H9 (cell line): ENCODE measurements at regions not wholly inside any gene's neighbourhood (a gene's known extent, or its start where the extent isn't known, plus 50 kb on each side); places are given as distances from the start of the nearest gene placed in this dataset.

Experiments
- DNase-seq: peaks from one replicate; pipeline ENCODE4 v3.0.0-alpha.2; 2017
- H2AFZ ChIP-seq: one replicate; pipeline ENCODE4 v1.6.1; 2013; ENCODE audit warnings: mild to moderate bottlenecking, low read length, control low read depth, moderate library complexity
- H2AK5ac ChIP-seq: 2 replicates; pipeline ENCODE4 v1.6.1; 2013; ENCODE audit warnings: low read length, control low read depth, mixed read lengths; ENCODE audit not compliant: insufficient read length
- H2BK120ac ChIP-seq: one replicate; pipeline ENCODE4 v1.6.1; 2013; ENCODE audit warnings: low read depth, mild to moderate bottlenecking, low read length, control low read depth, inconsistent platforms; ENCODE audit not compliant: poor library complexity, severe bottlenecking
- H2BK12ac ChIP-seq: 2 replicates; pipeline ENCODE4 v1.6.1; 2013; ENCODE audit warnings: low read length, control low read depth, mixed read lengths, low read depth; ENCODE audit not compliant: insufficient read length
- H2BK15ac ChIP-seq: 2 replicates; pipeline ENCODE4 v1.6.1; 2013; ENCODE audit warnings: low read depth, low read length, control low read depth
- H2BK20ac ChIP-seq: one replicate; pipeline ENCODE4 v1.6.1; 2013; ENCODE audit warnings: low read depth, mild to moderate bottlenecking, low read length, control low read depth, inconsistent platforms; ENCODE audit not compliant: poor library complexity, severe bottlenecking
- H2BK5ac ChIP-seq: 2 replicates; pipeline ENCODE4 v1.6.1; 2013; ENCODE audit warnings: low read length, control low read depth, mixed read lengths; ENCODE audit not compliant: insufficient read length
- H3K14ac ChIP-seq: 2 replicates; pipeline ENCODE4 v1.6.1; 2013; ENCODE audit warnings: low read length, control low read depth; ENCODE audit not compliant: insufficient read depth
- H3K18ac ChIP-seq: 2 replicates; pipeline ENCODE4 v1.6.1; 2013; ENCODE audit warnings: low read depth, mild to moderate bottlenecking, mixed read lengths, low read length, control low read depth; ENCODE audit not compliant: insufficient read length
- H3K23ac ChIP-seq: 2 replicates; pipeline ENCODE4 v1.6.1; 2013; ENCODE audit warnings: low read length, control low read depth, mixed read lengths, low read depth; ENCODE audit not compliant: insufficient read length
- H3K23me2 ChIP-seq: 2 replicates; pipeline ENCODE4 v1.6.1; 2013; ENCODE audit warnings: low read depth, mild to moderate bottlenecking, mixed read lengths, low read length, control low read depth; ENCODE audit not compliant: insufficient read length, poor library complexity, severe bottlenecking
- H3K27ac ChIP-seq: 2 replicates; pipeline ENCODE4 v1.5.1; 2013; ENCODE audit warnings: low read length, control low read depth, mixed read lengths, low read depth; ENCODE audit not compliant: insufficient read length
- H3K27me3 ChIP-seq: 2 replicates; pipeline ENCODE4 v1.6.1; 2013; ENCODE audit warnings: low read length, control low read depth, inconsistent platforms; ENCODE audit not compliant: insufficient read depth
- H3K4ac ChIP-seq: 2 replicates; pipeline ENCODE4 v1.6.1; 2013; ENCODE audit warnings: low read depth, mild to moderate bottlenecking, control low read depth, inconsistent platforms, low read length, moderate library complexity
- H3K4me1 ChIP-seq: 2 replicates; pipeline ENCODE4 v1.6.1; 2013; ENCODE audit warnings: low read length, control low read depth, inconsistent platforms; ENCODE audit not compliant: insufficient read depth
- H3K4me2 ChIP-seq: 2 replicates; pipeline ENCODE4 v1.6.1; 2013; ENCODE audit warnings: low read length, control low read depth, mixed read lengths; ENCODE audit not compliant: insufficient read length, insufficient read depth
- H3K56ac ChIP-seq: 2 replicates; pipeline ENCODE4 v1.6.1; 2013; ENCODE audit warnings: low read depth, mild to moderate bottlenecking, mixed read lengths, low read length, control low read depth; ENCODE audit not compliant: insufficient read length
- H3K79me1 ChIP-seq: 2 replicates; pipeline ENCODE4 v1.6.1; 2013; ENCODE audit warnings: low read depth, mild to moderate bottlenecking, moderate library complexity, low read length, control low read depth, inconsistent platforms; ENCODE audit not compliant: insufficient read depth, poor library complexity, severe bottlenecking
- H3K79me2 ChIP-seq: 2 replicates; pipeline ENCODE4 v1.6.1; 2013; ENCODE audit warnings: low read length, control low read depth, inconsistent platforms; ENCODE audit not compliant: insufficient read depth
- H3K9ac ChIP-seq: 2 replicates; pipeline ENCODE4 v1.6.1; 2013; ENCODE audit warnings: low read length, control low read depth, mixed read lengths; ENCODE audit not compliant: insufficient read length; ENCODE audit errors: extremely low read depth
- H3K9me3 ChIP-seq: one replicate; pipeline ENCODE4 v1.6.1; 2013; ENCODE audit warnings: low read depth, low read length, inconsistent platforms; ENCODE audit not compliant: control insufficient read depth
- H3T11ph ChIP-seq: one replicate; pipeline ENCODE4 v1.6.1; 2013; ENCODE audit warnings: mild to moderate bottlenecking, low read length, control low read depth, inconsistent platforms
- H4K20me1 ChIP-seq: one replicate; pipeline ENCODE4 v1.6.1; 2013; ENCODE audit not compliant: control insufficient read depth, insufficient read length, insufficient read depth
- H4K5ac ChIP-seq: 2 replicates; pipeline ENCODE4 v1.6.1; 2013; ENCODE audit warnings: low read depth, mild to moderate bottlenecking, mixed read lengths, low read length, control low read depth; ENCODE audit not compliant: insufficient read length
- H4K8ac ChIP-seq: replicated peaks from 2 replicates; pipeline ENCODE4 v1.6.1; 2013; ENCODE audit warnings: low read length, control low read depth, mixed read lengths, low read depth; ENCODE audit not compliant: insufficient read length
- H4K91ac ChIP-seq: 2 replicates; pipeline ENCODE4 v1.6.1; 2013; ENCODE audit warnings: low read depth, mild to moderate bottlenecking, moderate library complexity, mixed read lengths, low read length, control low read depth; ENCODE audit not compliant: insufficient read length
- H3K27ac Mint-ChIP-seq, 3 experiments: 2 replicates in 2 of 3; 3 replicates in 1 of 3; pipeline ENCODE4 v1.8.0; 2020 to 2021; ENCODE audit warnings: mixed read lengths in 3 of 3, mild to moderate bottlenecking in 1 of 3, moderate library complexity in 1 of 3
- H3K27me3 Mint-ChIP-seq: 2 replicates; pipeline ENCODE4 v1.8.0; 2021; ENCODE audit warnings: low read depth, mild to moderate bottlenecking, moderate library complexity, mixed read lengths
- H3K36me3 Mint-ChIP-seq, 3 experiments: 2 replicates in 2 of 3; 3 replicates in 1 of 3; pipeline ENCODE4 v1.8.0; 2020 to 2021; ENCODE audit warnings: low read depth in 3 of 3, mixed read lengths in 3 of 3; ENCODE audit not compliant: insufficient read depth in 1 of 3
- H3K4me1 Mint-ChIP-seq, 2 experiments: 2 replicates each; pipeline ENCODE4 v1.8.0; 2020; ENCODE audit warnings: mixed read lengths in 2 of 2
- H3K4me3 Mint-ChIP-seq, 2 experiments: 2 replicates in 1 of 2; 3 replicates in 1 of 2; pipeline ENCODE4 v1.8.0; 2020 to 2021; ENCODE audit warnings: mild to moderate bottlenecking in 2 of 2, mixed read lengths in 2 of 2, moderate library complexity in 1 of 2
- H3K9me3 Mint-ChIP-seq, 2 experiments: 2 replicates in 1 of 2; 3 replicates in 1 of 2; pipeline ENCODE4 v1.8.0; 2020; ENCODE audit warnings: mild to moderate bottlenecking in 2 of 2, mixed read lengths in 2 of 2, moderate library complexity in 1 of 2
- CTCF ChIP-seq: fragments of 200-600 bp; sonication (generic); conservative IDR thresholded peaks from 3 replicates; pipeline ENCODE4 v1.8.0; 2021; ENCODE audit warnings: antibody characterized with exemption, mild to moderate bottlenecking
- WGBS: extraction: QIAGEN DNeasy Blood & Tissue Kit; methylation state at CpG from one replicate; pipeline ENCODE4 v1.1.7; 2013; ENCODE audit warnings: missing lambda C conversion rate, low lambda C conversion rate, mixed read lengths; ENCODE audit not compliant: insufficient read length; ENCODE audit errors: extremely low coverage; 5-methylcytosine and 5-hydroxymethylcytosine counted together

- H3K9ac ChIP-seq, result no peak overlapping the region
- H2BK12ac ChIP-seq, result no peak overlapping the region
- H4K20me1 ChIP-seq, result no peaks in the 10 kb centered on the region
- H3K23ac ChIP-seq, result no peak overlapping the region
- no peak overlapping the region for H3K18ac ChIP-seq
- no peak overlapping the region for H3K4me3 Mint-ChIP-seq
- H3K4me1 Mint-ChIP-seq, result 0 out of 4 replicates have a peak, but pooled peaks cover 2 to 3% of the 10 kb centered on the region in 2 experiments
- no peak overlapping the region for H3K27ac Mint-ChIP-seq
- H4K8ac ChIP-seq, result no peak overlapping the region
- H3K14ac ChIP-seq, result no peak overlapping the region
- H3K9me3 ChIP-seq, result no peaks in the 10 kb centered on the region
- no peak for DNase-seq
- no peak overlapping the region for H3K27ac ChIP-seq
- no peak overlapping the region for H2AFZ ChIP-seq
- no peaks in the 10 kb centered on the region for H3K27me3 ChIP-seq
- H2BK5ac ChIP-seq, result no peak overlapping the region
- no peak overlapping the region for H2AK5ac ChIP-seq
- no peak overlapping the region for H3T11ph ChIP-seq
- H3K9me3 Mint-ChIP-seq, result peaks cover 0 to 2% of the 10 kb centered on the region in 2 experiments; a peak in 1 of 5 replicates
- TF ChIP-seq CTCF, result no peak
- H3K4me2 ChIP-seq, result no peak overlapping the region
- H3K79me2 ChIP-seq, result no peaks in the 10 kb centered on the region
- no peak overlapping the region for H4K91ac ChIP-seq
- no peaks in the 10 kb centered on the region for H3K79me1 ChIP-seq
- H2BK15ac ChIP-seq, result no peak overlapping the region
- no peak overlapping the region for H4K5ac ChIP-seq
- no peak overlapping the region for H3K4ac ChIP-seq
- H2BK20ac ChIP-seq, result no peak overlapping the region
- H3K4me1 ChIP-seq, result no peaks in the 10 kb centered on the region
- no peaks in the 10 kb centered on the region for H3K36me3 Mint-ChIP-seq
- no peaks in the 10 kb centered on the region for H3K23me2 ChIP-seq
- no CpG with 5 or more reads among the region's 1 CpG for WGBS
- H3K27me3 Mint-ChIP-seq, result no peaks in the 10 kb centered on the region
- no peak overlapping the region for H3K56ac ChIP-seq
- no peak overlapping the region for H2BK120ac ChIP-seq
Observed at GRCh38 chr12:61365001-61365400, 895.2 kb upstream of the USP15 start.
